ENCODE measurements at regions not wholly inside any gene's neighbourhood (a gene's known extent, or its start where the extent isn't known, plus 50 kb on each side); places are given as distances from the start of the nearest gene placed in this dataset.

GRCh38 chr7:84916161-84916560 is 270.7 kb downstream of the SEMA3D start:
- TF ChIP-seq CTCF (IDR thresholded peaks at IDR 0.05) (no peak), POLR2A (IDR thresholded peaks at IDR 0.05) (no peak)
